GM23248 (cell line): ENCODE measurements at regions not wholly inside any gene's neighbourhood (a gene's known extent, or its start where the extent isn't known, plus 50 kb on each side); places are given as distances from the start of the nearest gene placed in this dataset.

Source experiments
- EZH2 ChIP-seq: fragments of 200-600 bp; sonication (generic); IDR thresholded peaks from 2 replicates; pipeline ENCODE4 v1.6.1; 2018; ENCODE audit warnings: antibody characterized with exemption, mild to moderate bottlenecking; ENCODE audit not compliant: insufficient read depth, poor library complexity, severe bottlenecking
- EZH2phosphoT487 ChIP-seq: fragments of 200-600 bp; sonication (generic); IDR thresholded peaks from 2 replicates; pipeline ENCODE4 v1.6.1; 2018; ENCODE audit warnings: antibody characterized with exemption, moderate library complexity, mild to moderate bottlenecking, low read depth; ENCODE audit not compliant: insufficient read depth

DNA sequence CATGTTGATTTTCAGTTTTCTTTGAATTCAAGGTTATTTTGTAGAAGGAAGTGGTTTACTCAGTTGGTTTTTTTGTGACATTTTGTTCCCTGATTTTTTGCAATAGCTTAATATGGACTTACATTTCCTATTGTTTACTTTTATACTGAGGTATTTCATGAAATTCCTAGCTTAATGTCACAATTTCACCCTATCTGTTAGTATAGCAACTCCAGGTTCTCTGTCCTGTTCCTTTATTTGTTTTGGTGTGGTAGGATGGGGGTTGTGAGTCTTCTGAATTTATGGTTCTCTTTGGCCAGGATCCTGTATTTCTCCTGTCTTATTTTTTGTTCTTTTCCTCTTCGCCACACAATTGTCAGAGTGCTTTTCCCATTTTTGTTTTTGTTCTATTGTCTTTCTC lies 523.4 kb upstream of the ARRDC3 start:
- no peak for TF ChIP-seq EZH2phosphoT487
- TF ChIP-seq EZH2 = no peak
